Tibial artery (tissue), 4 donors: ENCODE measurements at regions not wholly inside any gene's neighbourhood (a gene's known extent, or its start where the extent isn't known, plus 50 kb on each side); places are given as distances from the start of the nearest gene placed in this dataset.
"Not testable (repeated sequence)": the region's sequence is repeated elsewhere in the genome, so short reads cannot be mapped to it uniquely, and the experiment has no call there.

ENCODE experiments used
- DNase-seq, 2 donors: peaks; one replicate each; pipeline ENCODE4 v3.0.0-alpha.2; 2019
- H3K27ac ChIP-seq, 2 donors: fragments of 200-600 bp; sonication (generic) in 1 of 2; 1 replicate in 1 of 2; 2 replicates in 1 of 2; pipeline ENCODE4 v1.5.1; 2018 to 2019; ENCODE audit warnings: mild to moderate bottlenecking in 1 of 2
- H3K27me3 ChIP-seq, 2 donors: fragments of 200-600 bp; sonication (generic) in 1 of 2; one replicate each; pipeline versions ENCODE4 v1.5.1 to v1.6.0; 2016 to 2019
- H3K36me3 ChIP-seq, 3 donors: fragments of 200-600 bp; sonication (generic) in 2 of 3; one replicate each; pipeline ENCODE4 v1.5.1; 2016 to 2019; ENCODE audit warnings: mild to moderate bottlenecking in 2 of 3
- H3K4me1 ChIP-seq, 4 donors: fragments of 200-600 bp; sonication (generic) in 2 of 4; 1 replicate in 3 of 4; 2 replicates in 1 of 4; pipeline ENCODE4 v1.5.1; 2016 to 2019
- H3K4me3 ChIP-seq, 2 donors: fragments of 200-600 bp; sonication (generic) in 1 of 2; 1 replicate in 1 of 2; 2 replicates in 1 of 2; pipeline ENCODE4 v1.5.1; 2018 to 2019; ENCODE audit warnings: mild to moderate bottlenecking in 2 of 2
- H3K9me3 ChIP-seq, 3 donors: fragments of 200-600 bp; sonication (generic) in 1 of 3; one replicate each; pipeline ENCODE4 v1.5.1; 2016 to 2019
- CTCF ChIP-seq, 2 experiments: fragments of 200-600 bp in 1 of 2; fragments of 450-650 bp in 1 of 2; IDR thresholded peaks; one replicate each; pipeline ENCODE4 v1.5.1; 2017 to 2019; ENCODE audit warnings: antibody characterized with exemption in 2 of 2, mild to moderate bottlenecking in 1 of 2, moderate library complexity in 1 of 2
- intact Hi-C: fragments of 100-400 bp; cut with DNase I; formaldehyde crosslinking; loops from one replicate; pipeline ENCODE4 v1.15.0; 2023; ENCODE audit warnings: low total_unique reads

GRCh38 chr15:78708713-78709260 lies 67.8 kb upstream of the CHRNB4 start:
- H3K4me3 ChIP-seq: no peak overlapping the region

GRCh38 chr15:78706481-78707235 lies 65.6 kb upstream of the CHRNB4 start:
- intact Hi-C loops: loop anchor here (2.0 kb wide), 1 partner anchor 86 kb away; the partner anchor contains the start of gene CHRNA3
- H3K4me3 ChIP-seq, H3K4me1 ChIP-seq, H3K27ac ChIP-seq, DNase-seq, H3K36me3 ChIP-seq, H3K9me3 ChIP-seq: not testable (repeated sequence)
- H3K27me3 ChIP-seq: peaks cover 0 to 29% of the 10 kb centered on the region in 2 donors

More at GRCh38 chr15:78708713-78709260, 67.8 kb upstream of the CHRNB4 start:
- Histone ChIP-seq H3K4me1 (peaks cover 0 to 9% (median 3%) of the 10 kb centered on the region in 4 donors), H3K36me3 (no peaks in the 10 kb centered on the region), H3K9me3 (no peaks in the 10 kb centered on the region), H3K27me3 (peaks cover 0 to 17% of the 10 kb centered on the region in 2 donors), H3K27ac (no peak overlapping the region)
- DNase-seq: no peak
- intact Hi-C loops: no loop called here
- no peak for TF ChIP-seq CTCF (IDR thresholded peaks at IDR 0.05)

GRCh38 chr15:78703334-78704056 lies 62.5 kb upstream of the CHRNB4 start:
- H3K9me3 ChIP-seq, DNase-seq, H3K4me1 ChIP-seq, H3K4me3 ChIP-seq, H3K27ac ChIP-seq, H3K36me3 ChIP-seq, intact Hi-C loops: not testable (repeated sequence)
- H3K27me3 ChIP-seq: peaks cover 0 to 22% of the 10 kb centered on the region in 2 donors

- H3K4me1 ChIP-seq: no peaks in the 10 kb centered on the region
- no peak overlapping the region for H3K4me3 ChIP-seq
- H3K36me3 ChIP-seq: no peaks in the 10 kb centered on the region
- H3K9me3 ChIP-seq: no peaks in the 10 kb centered on the region
- no peak overlapping the region for H3K27ac ChIP-seq
- TF ChIP-seq CTCF (IDR thresholded peaks at IDR 0.05): no peak
- DNase-seq: no peak
- intact Hi-C loops: no loop called here
- H3K27me3 ChIP-seq: peaks cover 0 to 22% of the 10 kb centered on the region in 2 donors
Observed at GRCh38 chr15:78702609-78703333, 61.8 kb upstream of the CHRNB4 start.

GRCh38 chr15:78697449-78697848 lies 56.4 kb upstream of the CHRNB4 start:
- Histone ChIP-seq H3K9me3 (no peaks in the 10 kb centered on the region), H3K27ac (no peak overlapping the region), H3K36me3 (no peaks in the 10 kb centered on the region), H3K4me3 (no peak overlapping the region), H3K4me1 (no peaks in the 10 kb centered on the region), H3K27me3 (peaks cover 0 to 2% of the 10 kb centered on the region in 2 donors)
- no peak for TF ChIP-seq CTCF (IDR thresholded peaks at IDR 0.05)
- no peak for DNase-seq
- intact Hi-C loops: no loop called here

GRCh38 chr15:78696436-78696835 lies 55.4 kb upstream of the CHRNB4 start:
- no peak for DNase-seq
- no peak overlapping the region for H3K4me3 ChIP-seq
- H3K9me3 ChIP-seq: no peaks in the 10 kb centered on the region
- H3K36me3 ChIP-seq: no peaks in the 10 kb centered on the region
- H3K27ac ChIP-seq: no peak overlapping the region
- no peaks in the 10 kb centered on the region for H3K4me1 ChIP-seq
- no peak for TF ChIP-seq CTCF (IDR thresholded peaks at IDR 0.05)
- intact Hi-C loops: no loop called here
- H3K27me3 ChIP-seq: no peaks in the 10 kb centered on the region
